ENCODE measurements at regions not wholly inside any gene's neighbourhood (a gene's known extent, or its start where the extent isn't known, plus 50 kb on each side); places are given as distances from the start of the nearest gene placed in this dataset.

GRCh38 chr7:130886438-130887135, 152.6 kb upstream of the KLF14 start:
- TF ChIP-seq CTCF (IDR thresholded peaks at IDR 0.05; ENCODE audit: unreplicated experiment), result no peak
- H3K27ac Mint-ChIP-seq (ENCODE audit: low read depth, unreplicated experiment), result peak overlapping the region; percentile 95
- no TSS peak for BruUV-seq (replicated peaks)
- ChIA-PET CTCF (interaction anchor here (0.5 to 8.2 kb wide), 8 partner anchors 9 to 810 kb away, joined by 3 to 87 read pairs (median 6); no protein-coding TSS in a partner anchor), POLR2A (interaction anchor here (0.5 to 10.5 kb wide), 12 partner anchors 8 to 817 kb away, joined by 3 to 263 read pairs (median 5); no protein-coding TSS in a partner anchor)
- intact Hi-C loops (cut with micrococcal nuclease), result no loop called here
- DNase-seq (ENCODE audit: unreplicated experiment), result no peak
- peaks cover 66% of the 10 kb centered on the region for H3K4me1 Mint-ChIP-seq (ENCODE audit: insufficient read depth, unreplicated experiment)
- H3K36me3 Mint-ChIP-seq (ENCODE audit: insufficient read depth, unreplicated experiment), result peaks cover 96% of the 10 kb centered on the region
- peak overlapping the region; percentile 67 for H3K4me3 Mint-ChIP-seq (ENCODE audit: unreplicated experiment)
- no peaks in the 10 kb centered on the region for H3K27me3 Mint-ChIP-seq (ENCODE audit: insufficient read depth, unreplicated experiment)
- H3K9me3 Mint-ChIP-seq (ENCODE audit: unreplicated experiment), result no peaks in the 10 kb centered on the region

- Mint-ChIP-seq H3K9me3 (ENCODE audit: unreplicated experiment) (no peaks in the 10 kb centered on the region), H3K36me3 (ENCODE audit: insufficient read depth, unreplicated experiment) (peaks cover 93% of the 10 kb centered on the region), H3K27me3 (ENCODE audit: insufficient read depth, unreplicated experiment) (no peaks in the 10 kb centered on the region), H3K27ac (ENCODE audit: low read depth, unreplicated experiment) (peak overlapping the region; percentile 95), H3K4me3 (ENCODE audit: unreplicated experiment) (peak overlapping the region; percentile 67), H3K4me1 (ENCODE audit: insufficient read depth, unreplicated experiment) (peaks cover 65% of the 10 kb centered on the region)
- POLR2A ChIA-PET, result interaction anchor here (0.7 to 10.5 kb wide), 11 partner anchors 7 to 125 kb away, joined by 3 to 263 read pairs (median 5); no protein-coding TSS in a partner anchor
- CTCF ChIA-PET, result interaction anchor here (0.6 to 8.2 kb wide), 8 partner anchors 8 to 148 kb away, joined by 3 to 87 read pairs (median 5); no protein-coding TSS in a partner anchor
- BruUV-seq (replicated peaks), result no TSS peak
- peak; percentile 82 for DNase-seq (ENCODE audit: unreplicated experiment)
- no peak for TF ChIP-seq CTCF (IDR thresholded peaks at IDR 0.05; ENCODE audit: unreplicated experiment)
- intact Hi-C loops (cut with micrococcal nuclease), result no loop called here
These were observed 153.4 kb upstream of the KLF14 start for GRCh38 chr7:130887182-130887956.

- H3K27me3 Mint-ChIP-seq (ENCODE audit: insufficient read depth, unreplicated experiment), result no peaks in the 10 kb centered on the region
- POLR2A ChIA-PET, result interaction anchor here (0.7 to 10.5 kb wide), 10 partner anchors 7 to 124 kb away, joined by 3 to 263 read pairs (median 6); no protein-coding TSS in a partner anchor
These were observed 154.0 kb upstream of the KLF14 start for GRCh38 chr7:130887957-130888371.

More at GRCh38 chr7:130887957-130888371, 154.0 kb upstream of the KLF14 start:
- Mint-ChIP-seq H3K27ac (ENCODE audit: low read depth, unreplicated experiment) (peak overlapping the region; percentile 95), H3K36me3 (ENCODE audit: insufficient read depth, unreplicated experiment) (peaks cover 91% of the 10 kb centered on the region), H3K4me3 (ENCODE audit: unreplicated experiment) (peak overlapping the region; percentile 67), H3K4me1 (ENCODE audit: insufficient read depth, unreplicated experiment) (peaks cover 65% of the 10 kb centered on the region), H3K9me3 (ENCODE audit: unreplicated experiment) (no peaks in the 10 kb centered on the region)
- DNase-seq (ENCODE audit: unreplicated experiment), result no peak
- no peak for TF ChIP-seq CTCF (IDR thresholded peaks at IDR 0.05; ENCODE audit: unreplicated experiment)
- CTCF ChIA-PET, result interaction anchor here (0.6 to 3.2 kb wide), 5 partner anchors 10 to 145 kb away, joined by 3 to 15 read pairs (median 4); no protein-coding TSS in a partner anchor
- intact Hi-C loops (cut with micrococcal nuclease), result no loop called here
- no TSS peak for BruUV-seq (replicated peaks)
